ENCODE measurements at regions not wholly inside any gene's neighbourhood (a gene's known extent, or its start where the extent isn't known, plus 50 kb on each side); places are given as distances from the start of the nearest gene placed in this dataset.

DNA sequence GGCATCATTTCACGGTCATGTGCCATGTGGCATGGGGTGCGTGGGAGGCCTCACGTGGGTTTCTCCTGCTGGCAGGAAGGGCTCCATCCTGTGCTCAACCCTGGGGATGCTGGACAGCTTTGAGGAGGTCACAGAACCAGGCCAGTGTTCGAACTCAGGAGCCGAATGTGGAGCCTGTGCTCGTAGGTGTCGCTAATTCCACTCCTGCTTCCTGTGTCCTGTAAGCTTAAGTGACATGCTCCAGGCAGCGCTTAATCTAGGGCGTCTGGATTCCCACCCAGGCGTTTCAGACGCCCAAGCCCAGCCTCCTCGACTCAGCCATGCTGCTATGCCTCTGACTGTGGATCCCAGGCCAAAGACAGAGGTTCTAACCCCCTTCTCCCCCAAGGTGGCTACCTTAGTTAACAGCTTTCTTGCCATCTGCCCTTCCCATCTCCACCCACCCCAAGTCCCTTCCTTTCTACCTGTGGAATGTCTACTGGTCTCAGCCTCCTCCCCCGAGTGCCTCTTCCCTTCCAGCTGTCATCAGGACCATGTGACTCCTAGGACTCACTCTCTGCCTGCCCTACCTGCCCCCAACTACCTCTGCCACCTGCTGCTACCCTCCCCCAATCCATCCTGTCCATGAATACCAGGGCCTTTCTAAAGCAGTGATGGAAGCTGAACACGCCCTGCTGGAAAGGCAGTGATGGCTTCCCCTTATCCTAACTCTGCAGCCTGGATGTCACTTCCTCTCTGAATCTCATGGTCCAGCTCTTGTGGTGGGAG, 255.1 kb downstream of the CDH26 start:
- no peak for DNase-seq (ENCODE audit: low spot score)

DNA sequence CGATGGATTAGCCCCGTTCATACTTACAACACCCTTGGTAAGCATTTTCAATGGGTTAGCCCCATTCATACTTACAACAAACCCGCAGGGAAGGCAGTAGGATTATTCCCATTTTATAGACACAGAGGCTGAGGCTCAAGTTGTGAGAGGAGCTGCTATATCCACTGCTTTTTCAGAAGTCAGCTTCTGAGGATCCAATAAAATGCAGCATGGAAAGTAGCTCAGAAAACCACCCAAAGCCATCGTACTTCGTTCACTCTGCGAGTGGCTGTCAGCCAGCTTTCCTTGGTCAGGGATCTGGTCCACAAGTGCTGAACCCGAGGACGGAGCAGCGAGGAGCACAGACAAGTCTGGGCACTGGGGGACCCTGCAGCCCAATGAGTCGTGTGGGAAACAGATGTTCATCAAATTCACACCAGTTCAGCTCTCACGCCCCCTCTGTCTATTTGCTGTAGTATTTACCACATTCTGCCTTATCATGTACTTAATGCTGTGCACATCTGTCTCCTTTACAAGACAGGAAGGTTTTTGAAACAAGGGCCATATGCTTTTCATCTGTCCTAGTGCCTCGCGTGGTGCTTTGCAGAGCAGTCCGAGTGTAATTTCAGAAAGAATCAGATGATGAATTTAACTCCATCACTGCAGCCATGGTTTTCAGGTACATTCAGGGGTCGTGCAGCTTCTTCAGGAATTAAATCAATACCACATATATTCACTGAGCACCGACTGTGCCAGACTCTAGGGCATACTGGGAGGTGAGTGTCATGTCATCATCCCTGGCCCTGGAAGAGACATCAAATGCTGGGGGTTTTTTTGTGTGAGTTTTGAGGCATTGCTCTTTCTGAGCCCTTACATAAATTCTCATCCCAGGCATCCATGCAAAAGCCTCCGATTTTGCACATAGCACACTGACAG, 256.9 kb downstream of the CDH26 start:
- no peak for DNase-seq (ENCODE audit: low spot score)

DNA sequence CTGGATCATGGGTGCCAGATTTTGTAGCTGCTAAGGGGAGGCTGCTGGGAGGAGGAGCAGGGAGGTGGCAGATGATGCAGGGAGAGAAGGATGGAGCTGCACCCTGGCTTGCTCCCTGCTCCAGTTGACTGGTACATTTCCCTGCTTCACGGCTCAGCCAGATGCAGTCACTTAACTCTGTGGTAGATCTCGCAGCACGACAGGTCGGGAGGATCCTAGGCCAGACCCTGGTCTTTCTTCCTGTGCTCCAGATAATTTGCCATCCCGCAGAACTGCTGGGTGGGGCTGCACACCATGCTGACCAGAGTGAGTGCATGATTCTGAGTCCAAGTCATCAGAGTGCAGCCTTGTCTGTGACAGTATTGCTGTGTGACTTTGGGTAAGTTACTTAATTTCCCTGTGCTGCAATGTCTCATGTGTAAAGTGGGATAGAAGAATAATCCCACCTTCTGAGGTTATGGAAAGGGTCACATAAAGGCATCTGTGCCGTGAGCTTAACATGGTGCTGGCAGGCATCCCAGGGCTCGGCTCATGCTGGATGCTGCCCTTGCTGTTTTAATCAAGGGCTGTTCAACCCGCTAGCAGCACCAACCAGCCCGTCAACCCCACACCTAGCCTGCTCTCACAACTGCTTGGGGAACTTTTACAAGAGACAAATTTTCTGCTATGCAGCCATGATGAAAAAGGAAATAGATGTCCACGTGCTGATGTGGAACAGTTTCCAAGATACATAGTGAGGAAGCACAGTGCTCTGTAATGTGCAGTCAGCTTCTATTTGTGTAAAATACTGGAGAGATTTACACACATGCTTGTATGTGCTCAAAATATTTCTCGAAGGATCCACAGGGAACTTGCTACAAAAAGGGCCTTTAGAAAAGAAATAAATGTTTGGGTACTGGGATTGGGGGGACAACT, 257.9 kb downstream of the CDH26 start:
- no peak for DNase-seq (ENCODE audit: low spot score)

DNA sequence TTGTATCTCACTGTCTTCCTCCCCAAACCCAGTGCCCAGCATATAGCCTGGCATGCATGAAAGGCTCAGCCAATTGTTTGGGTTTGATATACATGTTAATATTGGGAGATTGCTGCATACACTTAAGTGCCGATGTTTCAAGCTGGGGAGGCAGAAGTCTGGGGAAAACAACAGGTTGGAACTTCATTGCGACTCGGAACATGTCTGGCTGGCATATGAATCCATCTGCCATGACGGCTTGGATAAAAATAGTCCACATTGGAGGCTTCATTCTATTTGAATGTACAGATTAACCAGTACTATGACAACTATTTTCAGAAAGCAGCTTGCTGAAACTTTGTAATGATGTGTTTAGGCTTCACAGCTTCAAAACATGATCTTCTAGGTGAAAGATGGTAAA, 261.0 kb downstream of the CDH26 start:
- no peak for DNase-seq (ENCODE audit: low spot score)

DNA sequence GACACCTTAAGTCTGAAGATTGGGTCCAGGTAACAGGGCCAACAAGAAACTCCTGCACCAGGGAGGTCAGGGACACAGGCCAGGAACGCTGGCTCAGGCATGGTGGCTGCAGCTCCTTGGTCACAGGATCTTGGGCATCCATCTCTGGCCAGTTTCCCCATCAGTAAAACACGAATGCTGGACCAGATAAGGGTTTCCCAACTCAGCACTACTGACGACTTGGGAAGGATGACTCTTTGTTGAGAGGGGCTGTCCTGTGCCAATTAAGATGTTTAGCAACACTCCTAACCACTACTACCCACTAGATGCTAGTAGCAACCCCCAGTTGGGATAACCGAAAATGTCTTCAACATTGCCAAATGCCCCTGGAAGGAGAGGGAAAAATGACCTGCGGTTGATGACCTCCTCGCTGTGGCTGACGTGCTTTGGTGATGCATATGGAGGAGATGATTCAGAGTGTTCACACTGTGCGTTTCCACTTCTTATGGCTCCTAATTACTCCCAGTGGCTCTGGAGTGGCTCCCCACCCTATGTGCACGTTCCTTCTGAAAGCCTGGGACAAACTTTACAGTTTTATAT, 261.9 kb downstream of the CDH26 start:
- peak; percentile 18 for DNase-seq (ENCODE audit: low spot score)

DNA sequence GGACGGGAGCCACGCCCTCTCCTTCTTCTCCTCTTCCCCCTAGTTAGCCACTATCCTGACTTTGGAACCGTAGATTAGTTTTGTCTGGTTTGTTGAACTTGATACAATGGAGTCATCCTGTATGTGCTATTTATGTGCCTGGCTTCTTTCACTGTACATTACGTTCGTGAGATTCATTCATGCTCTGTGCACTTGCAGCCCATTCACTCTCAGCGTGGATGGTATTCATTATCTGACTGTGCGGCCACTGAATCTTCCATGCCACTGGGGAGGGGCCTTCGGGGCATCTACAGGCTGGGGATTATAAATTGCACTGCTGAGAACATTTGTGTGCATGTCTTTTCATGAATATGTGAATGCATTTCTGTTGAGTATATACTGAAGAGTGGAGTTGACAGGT, 262.5 kb downstream of the CDH26 start:
- no peak for DNase-seq (ENCODE audit: low spot score)

DNA sequence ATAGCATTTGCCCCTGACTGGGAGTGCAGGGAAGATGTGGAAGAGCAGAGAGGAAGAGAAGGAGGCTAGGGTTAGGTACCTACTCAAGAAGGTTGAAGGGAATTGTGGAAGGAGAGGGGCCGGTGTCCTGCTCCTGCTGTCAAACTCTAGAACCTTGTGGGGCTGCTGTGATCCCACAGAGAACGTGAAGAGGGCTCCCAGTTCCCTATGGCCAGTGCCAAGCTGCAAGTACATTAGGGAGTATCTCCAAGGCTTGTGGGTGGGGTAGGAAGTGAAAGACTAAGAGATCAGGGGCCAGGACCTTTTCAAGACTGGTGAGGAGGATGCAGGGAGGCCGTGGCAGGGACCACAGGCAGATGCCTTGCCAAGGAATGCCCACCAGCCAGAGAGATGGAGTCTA, 263.4 kb downstream of the CDH26 start:
- no peak for DNase-seq (ENCODE audit: low spot score)

DNA sequence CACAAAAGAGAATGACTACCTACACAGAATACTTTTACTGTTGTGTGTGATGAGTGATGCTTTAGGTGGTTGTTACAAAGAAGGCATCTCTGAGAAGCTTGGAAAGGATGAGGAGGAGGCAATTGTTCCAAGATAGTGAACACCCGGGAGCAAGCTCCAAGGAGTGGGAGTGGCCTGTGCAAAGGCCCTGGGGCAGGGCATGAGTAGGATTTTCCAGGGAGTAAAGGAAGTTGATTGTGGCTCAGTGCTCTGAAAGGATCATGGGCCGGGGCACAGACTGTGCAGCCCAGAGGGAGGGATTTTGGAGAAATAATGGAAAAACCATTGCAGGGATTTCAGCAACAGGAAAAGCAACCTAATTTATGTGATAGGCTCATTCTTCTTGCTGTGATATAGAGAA, 264.3 kb downstream of the CDH26 start:
- no peak for DNase-seq (ENCODE audit: low spot score)

DNA sequence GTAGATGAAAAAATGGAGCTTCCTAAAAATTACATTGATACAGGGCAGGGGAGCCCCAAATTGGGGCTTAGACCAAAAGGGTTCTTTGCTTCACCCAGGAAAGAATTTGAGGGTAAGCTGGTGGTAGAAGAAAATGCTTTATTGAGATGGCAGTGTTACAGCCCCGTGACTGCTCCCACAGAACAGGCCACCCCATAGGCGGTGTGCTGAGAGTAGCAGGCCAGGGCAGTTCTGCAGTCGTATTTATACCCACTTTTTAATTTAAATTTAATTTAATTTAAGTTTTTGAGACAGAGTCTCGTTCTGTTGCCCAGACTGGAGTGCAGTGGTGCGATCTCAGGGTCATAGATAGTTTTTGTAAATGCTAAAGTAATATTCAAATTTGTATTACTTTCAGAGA, 265.0 kb downstream of the CDH26 start:
- no peak for DNase-seq (ENCODE audit: low spot score)

DNA sequence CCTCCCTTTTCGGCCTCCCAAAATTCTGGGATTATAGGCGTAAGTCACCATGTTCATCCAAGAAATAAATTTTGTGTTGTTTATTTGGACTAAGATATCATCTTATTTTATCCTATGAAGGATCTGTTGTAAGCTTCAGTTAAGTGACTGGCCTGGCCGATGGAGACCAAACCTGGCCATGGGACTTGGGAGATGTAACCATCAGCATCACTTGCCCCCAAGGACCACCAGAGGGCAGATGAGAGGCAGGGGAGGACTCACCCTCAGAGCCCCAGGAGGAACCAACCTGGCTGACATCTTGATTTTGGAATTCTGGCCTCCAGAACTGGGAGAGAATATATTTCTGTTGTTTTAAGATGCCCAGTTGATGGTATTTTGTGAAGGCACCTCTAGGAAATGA, 266.7 kb downstream of the CDH26 start:
- DNase-seq (ENCODE audit: low spot score): peak; percentile 31

DNA sequence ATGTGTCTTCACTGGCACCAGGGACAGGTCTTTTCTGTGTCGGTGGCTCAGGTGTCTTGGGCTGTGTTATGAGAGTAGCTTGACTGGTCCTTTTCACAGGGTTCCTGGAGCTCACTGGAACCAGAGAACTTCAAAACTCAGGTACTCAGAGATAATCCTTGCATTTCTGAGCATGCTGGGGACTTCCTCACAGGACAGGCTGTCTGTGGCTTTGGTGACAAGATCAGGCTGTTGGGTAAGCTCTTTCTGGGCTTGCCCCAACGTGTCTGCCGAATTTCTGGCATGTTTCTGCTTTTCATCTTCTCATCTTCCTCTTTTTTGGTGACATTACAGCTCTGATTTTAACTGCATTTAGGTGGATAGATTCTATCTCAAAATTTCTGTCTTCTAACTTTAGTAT, 270.0 kb downstream of the CDH26 start:
- no peak for DNase-seq (ENCODE audit: low spot score)

DNA sequence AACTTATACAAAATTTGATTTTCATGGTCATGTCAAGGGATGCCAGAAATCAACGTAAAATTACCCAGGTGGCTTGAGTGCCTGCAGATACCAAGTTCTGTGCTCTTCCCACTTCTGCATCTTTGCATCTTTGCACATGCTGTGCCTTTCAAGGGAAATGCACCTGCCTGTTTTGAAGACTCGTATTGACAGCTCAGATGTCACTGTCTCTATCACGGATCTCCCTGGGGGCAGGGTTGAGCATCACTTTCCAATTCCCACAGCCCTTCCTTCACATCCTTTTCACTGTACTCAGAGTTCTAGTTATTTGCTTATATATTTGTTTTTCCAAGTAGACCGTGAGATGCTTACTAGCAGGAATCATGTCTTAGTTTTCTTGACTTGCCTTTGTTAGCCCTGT, 274.2 kb downstream of the CDH26 start:
- DNase-seq (ENCODE audit: low spot score): no peak

DNA sequence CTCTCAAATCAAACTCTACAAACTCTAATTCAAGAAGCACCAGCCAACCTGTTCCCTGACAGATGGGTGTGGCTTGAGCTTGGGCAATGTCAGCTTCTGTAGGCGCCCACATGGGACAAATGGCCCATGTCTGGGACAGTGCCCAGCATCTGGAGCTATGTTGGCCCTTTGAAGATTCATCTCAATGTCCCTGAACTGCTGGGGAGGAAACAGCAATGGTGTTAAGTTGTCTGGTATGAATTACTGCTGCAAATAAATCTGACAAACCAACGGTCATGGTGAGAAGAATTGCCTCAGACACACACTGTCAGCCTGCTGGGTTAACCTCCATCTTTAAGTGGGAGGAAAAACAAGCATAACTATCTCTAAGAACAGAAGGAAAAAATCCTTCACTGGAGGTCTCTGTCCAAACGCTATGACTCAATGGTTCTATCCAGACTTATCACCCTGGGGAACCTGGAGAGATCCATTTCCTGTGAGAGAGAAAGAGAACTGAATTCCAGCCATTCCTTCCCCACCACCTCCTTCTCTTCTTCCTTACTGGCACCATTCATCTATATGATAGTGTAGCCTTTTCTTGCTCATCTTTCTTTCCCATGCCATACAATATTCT, 274.9 kb downstream of the CDH26 start:
- peak; percentile 25 for DNase-seq (ENCODE audit: low spot score)

DNA sequence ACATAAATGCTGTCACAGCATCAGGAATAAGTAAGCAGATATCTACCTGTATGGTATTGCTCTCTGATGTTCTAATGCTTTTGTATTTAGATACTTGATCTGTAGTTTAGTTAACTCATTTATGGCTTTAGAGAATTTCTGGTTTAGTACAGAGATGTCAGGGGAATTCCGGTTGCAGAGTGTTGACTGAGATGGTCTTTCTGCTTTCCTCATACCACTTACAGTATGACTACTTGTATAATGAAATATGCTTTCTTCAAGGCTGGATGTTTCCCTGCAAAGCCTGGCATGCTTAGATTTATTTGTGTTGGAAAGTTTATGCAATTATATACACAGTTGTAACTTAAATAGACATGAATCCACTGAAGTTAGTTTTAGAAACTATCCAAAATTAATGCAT, 278.4 kb downstream of the CDH26 start:
- DNase-seq (ENCODE audit: low spot score): no peak

DNA sequence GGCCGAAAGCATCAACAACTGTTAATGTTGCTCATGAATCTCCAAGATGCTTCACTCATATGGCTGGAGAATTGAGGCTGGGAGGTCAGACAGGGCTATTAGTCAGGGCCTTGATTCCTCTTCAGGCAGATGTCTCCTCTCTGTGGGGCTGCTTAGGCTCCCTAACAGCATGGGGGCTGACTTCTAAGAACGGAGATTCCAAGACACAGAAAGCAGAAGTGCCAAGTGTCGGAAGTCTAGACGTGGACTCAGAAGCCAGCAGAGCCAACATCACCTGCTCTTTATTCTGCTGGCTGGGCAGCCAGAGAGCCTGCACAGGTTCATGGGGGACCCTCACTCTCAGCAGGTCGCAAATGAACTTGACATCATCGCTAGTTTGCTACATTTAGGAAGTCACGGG, 279.8 kb downstream of the CDH26 start:
- no peak for DNase-seq (ENCODE audit: low spot score)

DNA sequence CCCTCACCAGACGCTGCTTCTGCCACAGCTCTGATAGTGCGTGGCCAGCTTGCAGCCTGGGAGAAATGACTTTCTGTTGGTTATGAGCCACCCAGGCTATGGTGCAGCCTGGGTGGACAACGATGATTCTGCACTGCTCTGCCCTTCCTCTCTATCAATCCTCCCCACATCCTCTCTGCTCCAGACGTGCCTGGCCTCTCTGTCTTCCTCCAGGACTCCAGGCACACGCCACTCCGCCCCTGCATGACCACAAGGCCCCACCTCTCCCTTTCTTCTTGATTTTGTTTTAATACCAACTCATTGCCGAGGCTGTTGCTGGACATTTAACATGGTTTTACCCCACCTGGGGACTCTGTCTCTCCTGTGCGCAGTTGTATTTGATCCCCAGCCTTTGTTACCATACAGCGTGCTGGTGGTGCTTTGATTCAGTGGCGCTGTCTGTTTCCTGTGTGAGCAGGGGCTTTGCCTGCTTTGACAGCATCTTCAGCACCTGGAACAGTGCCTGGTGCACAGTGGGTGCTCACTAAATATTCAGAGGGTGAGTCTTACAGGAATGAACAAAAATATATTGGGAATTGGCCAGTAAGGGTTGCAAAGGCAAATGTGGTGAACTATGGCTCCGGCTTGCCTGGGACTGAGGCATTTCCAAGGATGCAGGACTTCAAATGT, 280.9 kb downstream of the CDH26 start:
- DNase-seq (ENCODE audit: low spot score): no peak

DNA sequence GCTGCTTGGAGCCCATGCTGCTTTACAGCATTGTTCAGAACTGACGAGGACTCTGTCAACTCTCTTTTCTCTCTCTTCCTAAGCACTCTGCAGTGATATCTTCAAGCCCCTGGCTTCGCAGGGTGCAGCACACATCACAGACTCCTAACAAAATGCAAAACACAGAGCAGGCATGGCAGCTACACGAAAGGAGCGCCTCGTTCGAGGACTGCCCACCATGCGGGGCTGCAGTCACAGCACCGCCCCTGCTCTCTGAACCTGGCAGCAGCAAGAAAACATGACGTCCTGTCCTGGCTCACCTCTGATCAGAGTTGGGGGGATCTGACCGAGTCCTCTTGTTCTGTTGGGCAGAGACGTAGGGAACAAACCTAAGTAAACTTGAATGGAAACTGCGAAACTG, 281.7 kb downstream of the CDH26 start:
- no peak for DNase-seq (ENCODE audit: low spot score)

DNA sequence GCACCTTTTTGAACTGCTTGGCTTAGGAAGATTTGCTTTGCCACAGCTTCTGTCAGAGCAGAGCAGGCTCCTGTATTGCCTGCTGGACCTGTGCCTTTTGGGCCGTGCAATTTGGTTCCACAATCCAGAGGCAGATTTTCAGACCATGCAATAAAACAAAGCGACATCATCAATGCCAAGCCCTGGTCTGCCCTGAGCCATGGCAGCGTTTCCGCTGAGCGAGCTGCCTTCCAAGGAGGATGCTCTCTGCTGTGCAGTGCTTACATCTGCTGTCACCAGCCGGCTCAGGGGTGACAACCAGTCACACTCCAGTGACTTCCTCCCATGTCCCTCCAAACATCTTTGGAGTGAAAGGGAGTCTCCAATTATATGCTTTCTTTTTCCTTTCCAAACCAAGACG, 282.2 kb downstream of the CDH26 start:
- no peak for DNase-seq (ENCODE audit: low spot score)

DNA sequence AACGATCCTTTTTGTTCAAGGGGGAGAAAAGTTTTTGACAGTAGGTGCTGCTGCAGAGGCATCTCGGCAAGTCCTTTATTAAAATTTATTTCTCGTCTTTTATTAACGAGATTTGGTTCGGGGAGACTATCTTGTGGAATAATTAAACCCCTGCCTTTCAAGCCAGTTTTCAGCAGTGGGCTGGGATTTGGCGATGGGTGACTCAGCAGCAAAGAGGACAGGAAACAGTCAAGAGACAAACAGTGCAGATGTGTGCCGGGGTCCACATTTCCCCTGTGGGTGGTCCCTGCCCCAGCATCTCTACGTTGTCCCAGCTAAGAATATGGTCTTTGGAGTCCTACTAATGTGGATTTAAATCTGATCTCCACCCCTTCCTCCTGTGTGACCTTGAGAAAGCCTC, 282.8 kb downstream of the CDH26 start:
- DNase-seq (ENCODE audit: low spot score): no peak

DNA sequence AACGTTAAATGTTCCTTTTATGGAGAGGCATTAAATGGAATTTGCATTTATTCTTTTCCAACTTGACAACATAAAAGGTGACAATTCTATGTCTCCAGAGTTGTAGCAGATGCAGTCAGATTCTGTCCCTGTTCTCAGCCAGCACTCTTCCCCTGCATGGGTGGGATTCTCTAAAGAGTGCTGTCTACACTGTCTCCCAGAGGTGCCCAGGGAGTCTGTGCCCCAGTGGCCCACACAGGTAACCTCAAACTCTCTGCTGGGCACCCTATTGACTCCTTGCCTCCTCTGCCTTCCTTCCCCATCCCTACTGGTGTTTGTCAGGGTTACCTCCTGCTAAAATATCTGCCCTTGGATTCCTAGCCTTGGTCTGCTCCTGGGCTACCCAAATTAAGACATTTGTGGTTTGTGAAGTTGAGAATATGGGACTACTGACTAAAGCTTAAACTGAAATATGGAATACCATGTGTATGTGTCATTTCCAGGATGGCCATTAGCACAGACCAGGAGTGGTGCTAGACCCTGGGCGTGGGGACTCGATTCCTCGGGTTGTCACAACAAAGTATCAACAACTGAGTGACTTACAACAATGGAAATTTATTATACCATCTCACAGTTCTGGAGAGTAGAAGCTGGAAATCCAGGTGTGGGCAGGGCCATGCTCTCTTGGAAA, 284.7 kb downstream of the CDH26 start:
- DNase-seq (ENCODE audit: low spot score): peak; percentile 62

Data from GM03348 (cell line).